GM13977 (cell line): ENCODE measurements at regions not wholly inside any gene's neighbourhood (a gene's known extent, or its start where the extent isn't known, plus 50 kb on each side); places are given as distances from the start of the nearest gene placed in this dataset.
A peak's percentile ranks its signal among the peaks of the same experiment; 100 is the strongest.

Experiments used
- DNase-seq: peaks from one replicate; pipeline ENCODE4 v3.0.0; 2012; ENCODE audit warnings: low spot score
- CTCF ChIP-seq: IDR thresholded peaks from 2 replicates; pipeline ENCODE4 v1.5.1; 2012; ENCODE audit warnings: mild to moderate bottlenecking, control low read depth; ENCODE audit not compliant: insufficient read depth; ENCODE audit errors: extremely low read depth, missing control alignments
- in situ Hi-C: fragments of 300-500 bp; cut with MboI; formaldehyde crosslinking; loops from one replicate; pipeline ENCODE4 v1.12.0; 2022; ENCODE audit warnings: low sequenced_read_pairs, low pct_unique_long_range_greater_than_20kb, mixed read lengths, inconsistent platforms; ENCODE audit not compliant: unreplicated experiment

GRCh38 chr5:158565017-158565789, 534.5 kb downstream of the EBF1 start:
- DNase-seq = no peak
- no peak for TF ChIP-seq CTCF
- in situ Hi-C loops = no loop called here

- TF ChIP-seq CTCF = no peak
- DNase-seq = no peak
- in situ Hi-C loops = no loop called here
These were observed 535.8 kb downstream of the EBF1 start for GRCh38 chr5:158563760-158564390.

DNA sequence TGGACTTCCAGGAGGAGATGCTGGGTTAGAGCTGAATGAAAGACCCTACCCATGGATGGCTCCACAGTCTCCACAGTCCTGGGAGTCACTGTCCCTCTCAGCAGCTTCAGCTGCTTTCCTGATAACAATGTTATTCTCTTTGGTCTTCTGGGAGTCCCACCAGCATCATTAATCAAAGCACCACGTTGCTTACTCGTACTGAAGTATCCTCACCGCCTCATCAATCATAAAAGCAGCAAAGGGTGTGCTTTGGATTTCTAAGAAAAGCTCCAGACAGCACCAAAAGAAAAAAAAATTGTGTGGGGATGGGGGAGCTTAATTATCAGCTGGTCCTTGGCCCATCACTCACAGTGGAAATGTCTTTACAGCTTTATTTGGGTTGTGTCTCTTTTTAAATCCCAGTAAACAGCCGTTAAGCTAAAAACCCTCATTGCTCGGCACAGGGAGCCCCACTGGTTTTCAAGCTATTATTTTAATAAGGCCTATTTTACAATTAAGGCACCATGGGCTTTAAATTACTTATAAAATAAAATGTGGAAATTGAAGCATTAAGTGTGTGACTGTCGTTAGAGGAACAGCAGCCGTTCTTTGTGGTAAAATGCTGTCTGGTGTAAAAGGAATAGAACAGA, 538.0 kb downstream of the EBF1 start:
- no peak for DNase-seq
- in situ Hi-C loops = no loop called here
- TF ChIP-seq CTCF = no peak

DNA sequence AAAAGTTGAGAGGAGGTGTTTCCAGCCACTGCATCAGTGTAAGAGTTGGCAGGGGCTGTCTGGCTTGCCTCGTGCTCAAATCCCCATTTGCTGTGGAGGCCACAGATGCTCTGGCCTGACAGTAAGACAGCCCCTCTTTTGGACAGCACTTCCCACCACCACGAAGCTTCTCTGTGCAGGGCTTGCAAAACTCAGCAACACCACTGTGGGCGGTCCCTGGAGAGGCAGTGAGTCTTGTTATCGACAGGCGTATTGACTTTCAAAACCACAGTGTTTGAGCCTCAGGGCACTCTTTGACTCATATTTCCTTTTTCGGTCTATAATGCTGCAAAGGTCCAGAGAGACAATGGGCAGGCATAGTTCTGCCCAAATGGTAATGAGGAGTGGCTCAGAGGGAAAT, 539.5 kb downstream of the EBF1 start:
- no peak for TF ChIP-seq CTCF
- peak; percentile 60 for DNase-seq
- in situ Hi-C loops = no loop called here

- in situ Hi-C loops = no loop called here
- no peak for DNase-seq
- no peak for TF ChIP-seq CTCF
These were observed 540.1 kb downstream of the EBF1 start for GRCh38 chr5:158559643-158560042.

- in situ Hi-C loops = no loop called here
- no peak for DNase-seq
These were observed 540.6 kb downstream of the EBF1 start for GRCh38 chr5:158559066-158559465.

More at GRCh38 chr5:158559066-158559465, 540.6 kb downstream of the EBF1 start:
- no peak for TF ChIP-seq CTCF
